Astrocyte of the spinal cord (primary cell): ENCODE measurements at regions not wholly inside any gene's neighbourhood (a gene's known extent, or its start where the extent isn't known, plus 50 kb on each side); places are given as distances from the start of the nearest gene placed in this dataset.
"Not testable (repeated sequence)": the region's sequence is repeated elsewhere in the genome, so short reads cannot be mapped to it uniquely, and the experiment has no call there.

Source experiments
- DNase-seq: peaks from one replicate; pipeline ENCODE4 v3.0.0; 2011; ENCODE audit warnings: low read depth, low spot score
- H3K4me3 ChIP-seq: 2 replicates; pipeline ENCODE4 v1.5.1; 2011; ENCODE audit warnings: low read depth, mild to moderate bottlenecking, low read length, moderate library complexity
- in situ Hi-C: cut with HindIII; loops from 2 replicates; pipeline ENCODE4 v1.10.0; 2017; ENCODE audit warnings: low sequenced_read_pairs
- TF ChIP-seq, protein P1 (sequence below): IDR thresholded peaks from 2 replicates; pipeline ENCODE4 v1.5.1; 2012; ENCODE audit warnings: low read depth, mild to moderate bottlenecking, low read length, inconsistent platforms

DNA sequence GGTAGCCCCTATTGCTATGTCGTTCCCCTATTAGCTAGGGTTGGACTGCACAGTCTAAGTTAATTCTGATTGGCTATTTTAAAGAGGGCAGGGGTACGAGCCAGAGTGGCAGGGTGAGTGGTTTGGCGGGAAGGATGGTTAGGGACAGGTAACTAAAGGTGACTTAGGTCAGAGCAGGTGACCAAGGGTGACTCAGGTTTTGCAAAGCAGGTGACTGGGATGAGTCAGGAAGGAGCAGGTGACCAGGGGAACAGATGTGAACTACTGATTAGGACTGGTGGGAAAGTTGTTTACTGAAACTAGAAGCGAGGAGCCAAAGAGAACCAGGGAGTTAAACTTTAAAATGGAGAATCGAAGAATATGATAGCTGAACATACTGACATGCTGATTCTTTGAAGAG lies 295.2 kb downstream of the GJA1 start:
- no peak overlapping the region for H3K4me3 ChIP-seq
- no peak for DNase-seq
- in situ Hi-C loops = no loop called here
- TF ChIP-seq, protein P1, sequence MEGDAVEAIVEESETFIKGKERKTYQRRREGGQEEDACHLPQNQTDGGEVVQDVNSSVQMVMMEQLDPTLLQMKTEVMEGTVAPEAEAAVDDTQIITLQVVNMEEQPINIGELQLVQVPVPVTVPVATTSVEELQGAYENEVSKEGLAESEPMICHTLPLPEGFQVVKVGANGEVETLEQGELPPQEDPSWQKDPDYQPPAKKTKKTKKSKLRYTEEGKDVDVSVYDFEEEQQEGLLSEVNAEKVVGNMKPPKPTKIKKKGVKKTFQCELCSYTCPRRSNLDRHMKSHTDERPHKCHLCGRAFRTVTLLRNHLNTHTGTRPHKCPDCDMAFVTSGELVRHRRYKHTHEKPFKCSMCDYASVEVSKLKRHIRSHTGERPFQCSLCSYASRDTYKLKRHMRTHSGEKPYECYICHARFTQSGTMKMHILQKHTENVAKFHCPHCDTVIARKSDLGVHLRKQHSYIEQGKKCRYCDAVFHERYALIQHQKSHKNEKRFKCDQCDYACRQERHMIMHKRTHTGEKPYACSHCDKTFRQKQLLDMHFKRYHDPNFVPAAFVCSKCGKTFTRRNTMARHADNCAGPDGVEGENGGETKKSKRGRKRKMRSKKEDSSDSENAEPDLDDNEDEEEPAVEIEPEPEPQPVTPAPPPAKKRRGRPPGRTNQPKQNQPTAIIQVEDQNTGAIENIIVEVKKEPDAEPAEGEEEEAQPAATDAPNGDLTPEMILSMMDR = no peak

- in situ Hi-C loops = no loop called here
- TF ChIP-seq, protein P1 = no peak
- no peak overlapping the region for H3K4me3 ChIP-seq
Measured at GRCh38 chr6:121731381-121731780, 295.9 kb downstream of the GJA1 start.

GRCh38 chr6:121732641-121733040 lies 297.2 kb downstream of the GJA1 start:
- peak; percentile 72 for DNase-seq
- no peak overlapping the region for H3K4me3 ChIP-seq
- in situ Hi-C loops = no loop called here
- TF ChIP-seq, protein P1 = no peak

More at GRCh38 chr6:121731381-121731780, 295.9 kb downstream of the GJA1 start:
- DNase-seq = no peak

DNA sequence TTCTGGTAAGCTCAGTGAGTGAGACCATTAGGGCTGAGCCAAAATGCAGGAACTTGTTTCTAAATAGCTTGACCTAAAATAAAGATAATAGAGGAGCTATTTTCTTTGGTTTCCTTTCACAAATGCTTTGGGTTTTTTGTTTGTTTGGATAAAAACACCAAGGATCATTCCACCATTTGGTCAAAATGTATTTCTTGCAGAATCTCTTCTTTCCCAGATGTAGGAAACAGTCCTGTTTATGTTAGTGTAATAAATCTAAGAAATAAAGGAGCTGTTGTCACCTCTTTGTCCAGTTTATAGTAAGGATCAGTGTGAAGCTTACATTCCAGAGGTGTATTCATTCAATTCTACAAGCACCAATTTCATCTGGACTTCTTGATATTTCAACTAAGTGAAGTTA lies 297.8 kb downstream of the GJA1 start:
- no peak overlapping the region for H3K4me3 ChIP-seq
- in situ Hi-C loops = no loop called here
- TF ChIP-seq, protein P1 = no peak
- peak; percentile 62 for DNase-seq

GRCh38 chr6:121740188-121740587 lies 304.7 kb downstream of the GJA1 start:
- in situ Hi-C loops, DNase-seq, H3K4me3 ChIP-seq: not testable (repeated sequence)

DNA sequence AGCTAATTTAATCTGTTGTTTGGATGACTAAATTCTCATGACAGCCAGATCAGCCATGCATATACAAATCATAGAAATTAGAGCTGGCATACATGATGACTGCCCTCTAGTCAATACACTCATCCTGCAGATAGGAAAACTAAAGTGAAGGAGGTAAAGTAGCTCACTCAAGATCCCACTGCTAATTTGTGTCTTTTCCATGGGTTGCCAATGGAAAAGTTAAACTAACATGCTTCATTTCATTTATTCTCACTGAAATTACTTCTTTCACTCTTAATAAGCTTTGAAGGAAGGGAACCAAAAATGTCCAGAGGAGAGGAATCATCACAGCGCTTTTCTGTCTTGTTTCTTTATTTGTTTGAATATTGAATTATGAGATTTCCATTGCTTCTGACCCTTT lies 308.2 kb downstream of the GJA1 start:
- TF ChIP-seq, protein P1 = no peak
- in situ Hi-C loops = no loop called here
- no peak overlapping the region for H3K4me3 ChIP-seq
- no peak for DNase-seq

- TF ChIP-seq, protein P1 = no peak
- peak; percentile 84 for DNase-seq
- no peak overlapping the region for H3K4me3 ChIP-seq
- in situ Hi-C loops = no loop called here
Measured at GRCh38 chr6:121748376-121748775, 312.9 kb downstream of the GJA1 start.
